ENCODE measurements at regions not wholly inside any gene's neighbourhood (a gene's known extent, or its start where the extent isn't known, plus 50 kb on each side); places are given as distances from the start of the nearest gene placed in this dataset.

- DNase-seq: no peak
Measured at GRCh38 chr11:70521475-70522308, 123.4 kb downstream of the CTTN start.

DNA sequence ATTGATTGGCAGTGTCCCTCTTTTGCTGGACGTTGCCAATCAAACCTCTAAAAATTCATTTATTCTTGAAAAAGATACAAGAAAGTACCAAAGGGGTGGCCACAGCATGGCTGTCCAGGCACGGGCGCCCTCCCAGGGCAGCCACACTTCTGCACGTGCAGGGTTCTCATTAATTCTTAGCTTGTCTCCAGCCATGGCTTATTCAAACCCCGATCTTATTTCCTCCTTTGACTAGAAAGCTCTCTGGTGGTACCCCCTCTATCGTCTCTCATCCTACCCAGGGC, 123.9 kb downstream of the CTTN start:
- DNase-seq: no peak

DNA sequence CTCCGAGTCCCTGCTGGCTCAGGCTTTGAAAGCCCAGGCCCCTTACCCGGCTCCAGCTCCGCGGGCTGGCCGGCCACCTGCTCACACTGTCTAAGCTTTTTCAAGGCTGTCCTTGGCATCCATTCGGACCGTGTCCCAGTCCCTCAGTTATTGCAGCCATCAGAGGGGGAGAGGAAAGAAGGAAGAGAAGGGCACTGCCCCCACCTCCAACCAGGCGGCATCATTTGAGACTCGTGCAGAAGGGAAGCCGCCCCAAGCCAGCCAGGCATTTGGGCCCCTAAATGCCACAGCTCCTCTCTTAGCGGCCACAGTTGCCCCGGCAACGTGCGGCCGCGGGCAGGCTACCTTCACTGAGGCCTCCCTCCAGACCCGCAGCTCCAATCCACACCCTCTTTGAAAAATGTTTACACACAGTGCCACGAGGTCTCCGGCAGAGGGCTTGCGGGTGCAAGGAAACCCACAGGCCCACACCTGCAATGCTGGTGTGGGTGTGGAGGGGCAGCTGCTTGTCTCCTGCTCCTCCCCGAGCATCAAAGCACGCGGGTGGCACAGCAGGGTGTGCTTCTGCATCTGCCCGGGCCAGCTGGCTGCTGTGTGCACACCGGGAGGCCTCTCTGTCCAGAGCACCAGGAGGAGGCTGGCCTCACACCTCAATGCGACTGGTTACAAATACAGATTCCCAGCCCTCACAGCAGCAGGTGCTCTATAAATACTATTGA, 124.4 kb downstream of the CTTN start:
- no peak for DNase-seq

DNA sequence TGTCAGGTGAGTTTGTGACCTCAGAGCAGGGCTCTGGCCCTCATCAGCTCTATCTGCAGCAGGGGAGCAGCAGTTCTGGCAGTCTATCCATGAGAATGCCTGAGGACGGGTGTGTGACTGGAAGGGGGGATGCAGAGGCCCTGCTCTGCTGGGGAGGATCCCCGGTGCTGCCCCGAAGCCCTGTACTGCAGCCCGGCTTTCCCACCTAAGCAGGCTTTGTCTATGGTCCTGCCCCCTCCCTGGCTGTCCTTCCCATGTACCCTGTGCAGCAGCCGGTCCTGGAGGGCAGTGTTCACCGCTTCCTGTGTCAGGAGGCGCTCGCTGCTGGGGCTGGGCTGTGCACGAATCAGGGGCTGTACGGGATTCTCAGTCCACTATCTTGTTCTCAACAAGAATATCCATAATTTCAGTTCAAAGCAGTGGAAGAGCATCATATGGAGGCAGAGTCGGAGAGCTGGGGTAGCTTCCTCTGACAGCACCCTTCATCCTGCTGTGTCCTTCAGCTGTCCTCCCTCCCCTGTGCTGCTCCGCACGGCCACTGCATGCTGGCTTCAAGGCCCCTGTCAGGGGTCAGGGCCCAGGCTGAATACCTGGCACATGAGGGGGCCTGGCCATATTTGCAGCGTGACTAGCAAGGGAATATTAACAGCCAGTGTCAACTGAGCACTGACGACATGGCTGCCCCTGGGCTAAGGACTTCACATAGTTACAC, 125.2 kb downstream of the CTTN start:
- DNase-seq: no peak

DNA sequence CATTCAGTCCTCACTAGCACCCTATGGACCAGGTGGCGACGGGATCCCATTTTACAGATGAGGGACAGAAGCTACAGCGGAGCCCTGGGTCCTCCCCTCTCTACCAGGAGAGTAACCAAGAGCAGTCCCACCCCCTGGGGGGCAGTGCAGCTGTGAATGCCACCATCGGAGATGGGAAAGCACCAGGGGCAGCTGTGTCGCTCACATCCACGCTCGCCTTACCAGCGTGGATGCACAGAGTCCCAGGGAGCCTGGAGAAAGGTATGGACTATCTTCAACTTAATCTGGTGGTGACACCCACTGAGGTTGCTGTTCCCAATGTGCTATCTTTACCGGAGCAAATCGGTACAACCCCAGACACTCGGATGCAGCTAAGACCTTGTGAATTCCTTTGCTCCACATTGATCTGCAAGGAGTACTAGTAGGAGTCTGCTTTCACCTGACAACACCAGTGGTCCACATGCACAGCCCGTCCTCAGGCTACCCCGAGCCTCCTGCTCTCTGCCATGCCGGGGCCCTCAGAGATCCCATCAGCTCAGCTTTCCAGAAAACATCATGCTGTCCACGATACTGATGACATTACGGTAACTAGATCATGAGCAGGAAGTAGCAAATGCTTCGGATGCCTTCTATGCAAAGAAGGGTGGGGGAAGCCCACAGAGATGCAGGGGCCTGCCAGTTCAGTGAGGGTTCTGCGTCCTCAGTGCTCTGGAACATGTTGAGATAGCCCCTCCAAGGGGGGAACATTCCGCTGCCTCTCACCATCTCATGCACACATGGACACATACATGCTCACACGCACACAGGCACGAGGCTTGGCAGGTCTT, 126.0 kb downstream of the CTTN start:
- no peak for DNase-seq

GRCh38 chr11:70525006-70525405, 126.7 kb downstream of the CTTN start:
- DNase-seq: no peak

- DNase-seq: no peak
Measured at GRCh38 chr11:70525466-70525865, 127.1 kb downstream of the CTTN start.

- no peak for DNase-seq
Measured at GRCh38 chr11:70526116-70527045, 128.1 kb downstream of the CTTN start.

- no peak for DNase-seq
Measured at GRCh38 chr11:70527046-70527395, 128.7 kb downstream of the CTTN start.

DNA sequence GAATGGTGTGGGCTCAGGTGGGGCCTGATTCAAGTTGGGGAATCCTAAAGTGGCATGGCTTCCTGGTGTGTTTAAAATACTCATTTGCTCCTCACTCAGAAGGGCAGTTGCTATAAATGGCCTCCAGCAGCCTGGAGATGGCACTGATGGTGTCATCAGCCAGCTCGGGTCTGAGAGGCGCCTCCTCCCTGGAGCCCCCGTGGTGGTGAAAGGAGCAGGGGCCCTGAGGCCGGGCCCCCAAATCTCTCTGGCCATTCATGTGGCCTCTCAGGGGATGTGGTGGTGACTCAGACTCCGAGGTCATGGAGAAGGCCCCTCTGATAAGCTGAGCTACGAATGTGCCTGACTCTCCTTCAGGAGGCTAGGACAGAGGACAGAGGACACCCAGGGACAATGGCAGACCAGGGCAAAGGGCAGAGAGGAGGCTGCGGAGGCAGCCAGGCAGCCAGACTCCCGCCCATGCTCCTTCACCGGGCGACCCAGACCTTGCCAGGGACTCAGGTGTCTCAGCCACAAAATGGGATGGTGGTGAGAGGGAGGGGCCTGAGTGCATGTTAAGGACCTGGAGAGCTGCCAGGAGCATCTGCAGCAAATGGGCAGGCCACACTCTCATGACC, 129.2 kb downstream of the CTTN start:
- no peak for DNase-seq

- no peak for DNase-seq
Measured at GRCh38 chr11:70528046-70528793, 129.9 kb downstream of the CTTN start.

DNA sequence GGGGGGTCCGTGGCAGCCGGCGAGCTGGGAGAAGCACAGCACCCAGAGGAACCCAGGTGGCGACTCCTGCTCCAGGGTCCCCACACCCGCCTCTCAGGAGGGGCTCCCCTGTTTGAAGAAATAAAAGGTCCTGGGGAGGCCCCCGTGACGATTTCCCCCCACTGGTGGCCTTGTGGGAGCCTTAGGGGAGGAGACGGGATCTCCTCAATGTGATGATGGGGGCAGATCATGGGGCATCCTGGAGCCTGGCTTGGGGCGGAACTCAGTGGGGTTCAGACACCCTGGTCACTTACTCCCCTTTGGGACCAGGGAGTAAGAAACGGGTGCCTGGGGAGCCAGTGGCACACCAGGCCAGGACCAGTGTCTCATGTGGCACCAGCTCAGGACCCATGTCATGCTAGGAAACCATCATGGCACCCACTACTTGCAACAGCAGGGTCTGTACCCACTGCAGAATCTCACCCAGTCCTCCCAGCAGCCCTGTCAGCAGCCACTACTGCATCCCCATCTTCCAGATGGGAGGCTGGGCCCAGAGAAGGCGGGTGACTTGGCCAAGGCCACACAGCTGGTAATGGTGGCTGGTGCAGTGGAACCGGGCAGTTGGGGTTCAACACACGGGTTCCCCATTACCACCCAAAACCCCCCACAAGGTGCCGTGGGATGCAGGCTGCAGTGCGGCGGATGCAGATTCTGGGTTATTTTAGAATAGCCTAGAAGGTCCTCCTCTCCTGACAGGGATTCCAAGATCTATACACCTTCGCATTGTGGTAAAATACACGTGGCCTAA, 130.7 kb downstream of the CTTN start:
- no peak for DNase-seq

DNA sequence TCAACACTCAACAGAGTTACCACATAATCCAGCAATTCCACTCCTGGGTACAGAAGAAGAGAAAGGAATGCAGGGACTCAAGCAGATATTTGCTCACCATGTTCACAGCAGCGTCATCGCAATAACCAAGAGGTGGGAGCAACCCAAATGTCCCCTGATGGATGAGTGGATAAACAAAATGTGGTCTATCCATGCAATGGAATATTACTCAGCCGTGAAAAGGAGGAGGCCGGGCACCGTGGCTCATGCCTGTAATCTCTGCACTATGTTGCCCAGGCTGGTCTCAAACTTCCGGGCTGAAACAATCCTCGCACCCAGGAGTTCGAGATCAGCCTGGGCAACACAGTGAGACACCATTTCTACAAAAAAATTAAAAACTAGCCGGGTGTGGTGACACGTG, 131.7 kb downstream of the CTTN start:
- no peak for DNase-seq

GRCh38 chr11:70530629-70531185, 132.4 kb downstream of the CTTN start:
- no peak for DNase-seq

- no peak for DNase-seq
Measured at GRCh38 chr11:70531281-70532065, 133.1 kb downstream of the CTTN start.

DNA sequence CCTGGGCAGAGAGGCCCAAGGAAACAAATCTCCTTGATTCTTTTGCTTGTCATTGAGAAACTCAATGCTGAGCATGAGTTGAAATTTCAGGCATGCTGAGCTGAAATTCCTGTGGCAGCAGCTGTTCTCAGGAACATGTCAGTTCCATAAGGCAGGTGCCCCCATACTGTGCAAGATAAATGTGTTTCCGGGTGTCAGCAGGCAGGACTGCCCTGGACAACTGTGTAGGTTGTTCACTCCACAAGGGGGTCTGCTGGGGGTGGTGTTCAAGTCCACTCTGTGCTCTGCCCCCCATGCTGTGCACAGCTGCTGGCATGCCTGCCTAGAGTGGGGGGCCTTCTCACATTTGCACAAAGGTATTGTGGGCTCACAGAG, 133.7 kb downstream of the CTTN start:
- DNase-seq: no peak

DNA sequence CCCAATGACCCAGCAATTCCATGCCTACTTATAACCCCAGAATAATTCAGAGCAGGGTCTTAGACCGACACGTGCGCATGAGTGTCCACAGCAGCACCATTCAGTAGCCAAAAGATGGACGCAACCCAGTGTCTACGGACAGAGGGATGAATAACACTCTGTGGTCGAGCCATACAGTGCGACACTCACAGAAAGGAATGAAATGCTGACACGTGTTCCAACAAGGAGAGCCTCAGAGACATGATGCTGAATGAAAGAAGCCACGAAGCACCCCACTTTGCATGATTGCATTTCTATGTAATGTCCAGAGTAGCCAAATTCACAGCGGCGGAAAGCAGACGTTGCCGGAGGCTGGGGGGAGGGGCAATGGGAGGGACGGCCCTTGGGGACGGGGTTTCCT, 134.4 kb downstream of the CTTN start:
- no peak for DNase-seq

DNA sequence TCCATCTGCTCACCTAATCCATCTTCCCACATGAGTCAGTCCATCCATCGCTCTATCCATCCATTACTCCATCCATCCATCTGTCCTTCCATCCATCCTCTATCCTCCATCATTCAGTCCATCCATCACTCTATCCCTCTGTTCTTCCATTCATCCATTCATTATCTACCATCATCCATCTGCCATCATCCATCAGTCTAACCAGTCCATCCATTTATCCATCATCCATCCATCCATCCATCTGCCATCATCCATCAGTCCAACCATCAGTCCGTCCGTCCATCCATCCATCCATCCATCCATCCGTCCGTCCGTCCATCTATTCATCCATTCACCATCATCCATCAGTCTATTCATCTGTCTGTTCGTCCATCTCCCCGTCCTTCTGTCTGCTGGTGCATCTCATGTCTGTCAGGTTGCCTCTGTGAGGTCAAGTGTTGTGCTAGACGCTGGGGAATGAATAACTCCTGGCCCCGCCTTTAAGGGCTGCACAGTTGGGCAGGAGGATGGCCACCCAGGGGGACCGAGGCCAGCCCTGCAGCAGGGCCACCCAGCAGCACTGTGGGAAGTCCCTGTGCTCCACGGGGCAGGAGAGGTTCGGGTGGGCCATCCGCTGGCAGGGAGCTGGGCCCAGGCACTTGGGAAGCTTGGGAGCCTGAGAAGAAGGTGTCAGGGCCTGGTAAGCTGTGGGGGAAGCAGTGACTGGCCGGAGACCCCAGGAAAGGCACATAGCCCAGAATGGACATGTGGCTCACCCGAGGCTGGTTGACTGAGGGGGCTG, 137.1 kb downstream of the CTTN start:
- DNase-seq: no peak
